ENCODE measurements at regions not wholly inside any gene's neighbourhood (a gene's known extent, or its start where the extent isn't known, plus 50 kb on each side); places are given as distances from the start of the nearest gene placed in this dataset.

DNA sequence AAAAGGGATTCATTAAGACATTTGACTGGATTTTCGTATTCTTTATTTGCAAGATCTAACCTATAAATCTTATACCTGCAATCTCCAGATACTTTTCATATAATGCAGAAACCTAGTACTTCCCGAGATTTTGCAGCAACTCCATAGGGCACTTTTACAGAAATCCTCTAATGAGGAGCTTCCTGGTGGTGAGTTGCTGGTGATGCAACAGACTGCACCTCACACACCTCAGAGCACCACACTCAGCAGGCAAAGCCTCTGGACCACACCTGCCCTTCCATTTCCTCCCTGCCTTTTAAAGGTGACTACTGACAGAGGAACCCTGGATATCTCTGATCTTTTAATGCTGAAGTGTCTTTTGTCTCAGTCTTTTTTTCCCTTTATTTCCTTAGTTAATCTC is 289.4 kb downstream of the TRAM1L1 start:
- TF ChIP-seq EZH2 (optimal IDR thresholded peaks at IDR 0.05; ENCODE audit: low read depth, low read length), result no peak
- no peak for TF ChIP-seq CTCF (IDR thresholded peaks at IDR 0.05; ENCODE audit: low read length)
- no peak for TF ChIP-seq EZH2phosphoT487 (IDR thresholded peaks at IDR 0.05; ENCODE audit: low read length)

Data from MM.1S (cell line).